ENCODE measurements at regions not wholly inside any gene's neighbourhood (a gene's known extent, or its start where the extent isn't known, plus 50 kb on each side); places are given as distances from the start of the nearest gene placed in this dataset.

DNA sequence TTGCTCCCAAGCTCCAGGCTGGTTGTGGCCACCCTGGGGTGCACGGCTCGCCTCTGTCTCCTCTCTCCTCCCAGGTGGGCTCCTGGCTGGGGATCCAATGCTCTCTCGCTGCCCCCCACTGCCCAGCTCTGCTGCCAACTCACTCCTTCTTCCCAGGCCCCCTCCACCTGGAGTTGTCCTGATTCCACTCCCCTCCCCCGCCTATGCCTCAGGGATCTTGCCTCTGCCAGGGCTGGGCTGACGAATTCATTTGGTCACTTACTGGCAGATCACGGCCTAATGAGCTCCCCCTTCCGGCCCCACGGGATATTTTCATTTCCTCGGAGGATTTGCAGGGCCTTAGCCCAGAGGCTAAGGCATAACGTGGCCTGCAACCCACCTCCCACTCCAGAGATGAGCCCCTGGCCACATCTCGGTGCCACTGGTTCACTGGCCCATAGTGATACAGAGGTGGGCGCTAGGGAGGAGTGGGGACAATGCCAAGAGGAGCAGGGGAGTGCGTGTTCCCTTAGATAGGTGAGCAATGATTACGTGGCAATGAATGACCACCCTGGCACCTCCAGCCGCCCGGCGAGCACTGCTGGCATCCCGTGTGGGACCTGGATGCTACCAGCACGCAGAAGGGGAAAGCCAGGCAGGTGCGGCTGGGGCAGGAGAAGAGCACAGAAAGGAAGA lies 344.6 kb upstream of the SHH start:
- intact Hi-C loops (cut with DNase I), result no loop called here
- no peak for DNase-seq (ENCODE audit: low spot score)

GRCh38 chr7:156155988-156156733 lies 343.9 kb upstream of the SHH start:
- no peak for DNase-seq (ENCODE audit: low spot score)
- intact Hi-C loops (cut with DNase I), result no loop called here

DNA sequence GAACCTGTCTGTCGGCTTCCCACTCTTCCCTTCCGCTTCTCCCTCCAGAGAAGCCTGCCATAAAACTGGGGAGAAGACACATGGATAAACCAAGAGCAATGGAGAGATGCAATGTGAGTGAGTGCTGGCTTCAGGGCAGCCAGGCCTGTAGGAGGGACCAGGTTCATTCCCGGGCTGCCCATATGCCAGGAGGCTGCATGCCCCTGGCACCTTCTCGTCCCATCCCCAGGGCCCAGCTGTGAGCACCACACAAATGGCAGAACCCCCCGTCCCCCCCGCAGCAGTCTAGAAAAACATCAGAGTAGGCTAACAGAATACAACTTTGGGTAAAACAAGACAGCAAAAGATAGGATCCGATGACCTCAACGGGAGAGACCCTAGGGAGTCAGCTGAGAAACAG lies 341.3 kb upstream of the SHH start:
- intact Hi-C loops (cut with DNase I), result no loop called here
- no peak for DNase-seq (ENCODE audit: low spot score)

DNA sequence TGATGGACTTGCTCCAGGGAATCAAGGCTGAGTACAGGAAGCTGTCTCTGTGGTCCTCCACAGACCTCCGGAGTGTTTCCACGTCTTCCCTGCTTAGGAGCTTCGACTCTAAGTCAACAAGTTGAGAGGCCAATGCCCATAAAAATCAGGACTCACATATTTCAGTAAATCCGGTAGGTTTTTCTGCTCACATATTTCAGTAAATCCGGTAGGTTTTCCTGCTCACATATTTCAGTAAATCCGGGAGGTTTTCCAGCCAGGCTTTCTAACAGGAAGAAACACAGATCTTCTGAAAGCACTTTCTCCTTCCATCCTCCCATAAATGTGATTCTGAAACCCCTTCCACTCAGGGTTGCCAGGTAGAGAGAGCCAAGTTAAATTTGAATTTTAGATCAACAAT lies 340.1 kb upstream of the SHH start:
- intact Hi-C loops (cut with DNase I), result no loop called here
- DNase-seq (ENCODE audit: low spot score), result no peak

DNA sequence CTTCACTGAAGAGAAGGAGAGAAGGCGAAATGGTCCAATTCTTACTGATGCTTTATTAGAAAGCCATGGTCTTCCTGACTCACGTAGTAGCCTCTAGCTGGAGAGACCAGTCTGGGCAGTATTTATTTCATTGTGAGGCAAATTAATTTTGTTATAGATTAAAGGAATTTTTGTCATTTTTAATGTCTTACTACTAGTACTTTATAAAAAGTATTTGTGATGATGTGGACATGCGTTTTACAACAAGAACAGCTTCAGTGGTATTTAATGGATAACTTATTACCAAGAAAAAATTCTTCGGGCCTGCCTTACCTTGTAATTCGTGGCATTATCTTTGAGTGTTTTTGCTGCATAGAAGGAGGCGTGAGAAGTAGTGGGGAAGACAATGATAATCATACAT lies 339.4 kb upstream of the SHH start:
- intact Hi-C loops (cut with DNase I), result no loop called here
- no peak for DNase-seq (ENCODE audit: low spot score)

DNA sequence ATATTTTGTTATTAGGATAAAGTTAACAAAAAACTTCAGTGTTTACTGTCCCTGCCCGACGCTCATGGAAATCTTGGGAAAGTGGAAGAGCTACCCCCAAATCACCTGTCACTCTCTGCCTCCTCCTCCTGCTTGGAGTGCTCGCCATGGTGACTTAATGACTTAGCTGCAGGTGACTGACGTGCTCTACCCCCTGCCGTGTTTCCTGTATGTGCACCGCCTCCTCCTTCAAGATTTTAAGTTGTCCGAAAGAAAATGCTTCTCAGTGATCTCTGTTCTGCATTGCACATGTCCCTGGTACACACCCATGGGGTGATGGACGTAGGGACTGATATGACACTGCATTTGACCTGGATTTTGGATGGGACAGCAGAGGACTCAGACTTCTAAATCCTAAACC lies 338.8 kb upstream of the SHH start:
- intact Hi-C loops (cut with DNase I), result no loop called here
- no peak for DNase-seq (ENCODE audit: low spot score)

- no peak for DNase-seq (ENCODE audit: low spot score)
- intact Hi-C loops (cut with DNase I), result no loop called here
These were observed 336.7 kb upstream of the SHH start for GRCh38 chr7:156148995-156149394.

GRCh38 chr7:156148547-156148946 lies 336.3 kb upstream of the SHH start:
- DNase-seq (ENCODE audit: low spot score), result no peak
- intact Hi-C loops (cut with DNase I), result no loop called here

DNA sequence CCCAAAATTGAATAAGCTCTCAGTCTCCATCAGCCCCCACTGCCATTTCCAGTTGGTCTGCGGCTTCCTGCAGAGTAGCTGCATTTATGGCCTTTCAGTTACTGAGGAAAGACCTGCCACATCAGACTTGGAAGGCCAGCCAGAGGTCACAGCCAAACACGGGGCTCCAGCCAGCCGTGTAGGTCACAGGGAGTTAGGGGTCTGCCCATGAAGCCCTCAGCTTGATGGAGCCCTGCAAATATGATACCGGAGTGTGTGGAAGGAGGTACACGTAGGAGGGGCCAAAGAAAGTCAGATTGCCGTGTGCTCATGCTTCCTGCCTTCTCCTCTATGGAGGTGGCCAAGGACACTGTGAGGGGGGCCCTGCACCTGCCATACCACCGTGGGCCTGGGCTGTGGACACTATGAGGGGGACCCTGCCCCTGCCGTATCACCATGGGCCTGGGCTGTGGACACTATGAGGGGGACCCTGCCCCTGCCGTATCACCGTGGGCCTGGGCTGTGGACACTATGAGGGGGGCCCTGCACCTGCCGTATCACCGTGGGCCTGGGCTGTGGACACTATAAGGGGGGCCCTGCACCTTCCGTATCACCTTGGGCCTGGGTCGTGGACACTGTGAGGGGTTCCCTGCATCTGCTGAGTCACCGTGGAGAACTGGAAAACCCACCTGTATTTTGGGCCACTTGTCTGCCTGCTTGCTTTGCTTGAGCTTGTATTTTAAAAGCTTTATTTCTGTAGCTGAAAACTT lies 335.7 kb upstream of the SHH start:
- intact Hi-C loops (cut with DNase I), result no loop called here
- DNase-seq (ENCODE audit: low spot score), result no peak

GRCh38 chr7:156147104-156147503 lies 334.8 kb upstream of the SHH start:
- DNase-seq (ENCODE audit: low spot score), result no peak
- intact Hi-C loops (cut with DNase I), result no loop called here

DNA sequence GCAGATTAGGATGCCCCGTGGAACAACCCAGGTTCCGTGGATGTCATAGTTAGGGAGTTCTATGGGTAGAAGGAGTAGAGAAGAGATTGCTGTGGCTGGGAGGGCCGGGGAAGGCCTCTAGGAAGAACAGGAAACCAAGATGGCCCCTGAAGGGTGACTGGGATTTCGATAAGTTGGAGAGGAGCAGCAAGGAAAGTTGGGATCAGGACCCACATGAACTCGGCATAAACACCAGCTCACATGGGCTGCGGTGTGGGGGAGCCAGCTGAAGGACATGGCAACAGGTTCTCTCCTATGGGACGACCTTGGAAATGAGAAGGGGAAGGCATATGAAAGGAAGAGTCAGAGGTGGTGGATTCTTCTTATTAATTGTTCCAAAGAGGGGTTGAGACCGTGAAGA lies 333.7 kb upstream of the SHH start:
- intact Hi-C loops (cut with DNase I), result no loop called here
- no peak for DNase-seq (ENCODE audit: low spot score)

DNA sequence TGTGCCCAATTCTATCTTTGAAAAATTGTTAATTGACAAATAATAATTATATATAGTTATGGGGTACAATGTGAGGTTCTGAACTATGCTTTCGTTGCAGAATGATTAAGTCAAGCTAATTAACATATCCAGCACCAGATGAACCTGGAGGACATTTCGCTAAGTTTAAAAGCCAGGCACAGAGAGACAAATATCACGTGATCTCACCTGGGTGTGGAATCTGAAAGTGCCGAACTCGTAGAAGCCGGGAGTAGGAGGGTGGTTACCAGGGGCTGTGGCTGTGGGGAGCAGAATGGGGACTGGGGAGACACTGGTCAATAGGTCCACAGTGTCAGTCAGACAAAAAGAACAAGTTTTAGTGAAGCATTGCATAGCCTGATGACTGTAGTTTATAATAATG lies 332.9 kb upstream of the SHH start:
- no peak for DNase-seq (ENCODE audit: low spot score)
- intact Hi-C loops (cut with DNase I), result no loop called here

- intact Hi-C loops (cut with DNase I), result no loop called here
- DNase-seq (ENCODE audit: low spot score), result no peak
These were observed 331.4 kb upstream of the SHH start for GRCh38 chr7:156143683-156144082.

DNA sequence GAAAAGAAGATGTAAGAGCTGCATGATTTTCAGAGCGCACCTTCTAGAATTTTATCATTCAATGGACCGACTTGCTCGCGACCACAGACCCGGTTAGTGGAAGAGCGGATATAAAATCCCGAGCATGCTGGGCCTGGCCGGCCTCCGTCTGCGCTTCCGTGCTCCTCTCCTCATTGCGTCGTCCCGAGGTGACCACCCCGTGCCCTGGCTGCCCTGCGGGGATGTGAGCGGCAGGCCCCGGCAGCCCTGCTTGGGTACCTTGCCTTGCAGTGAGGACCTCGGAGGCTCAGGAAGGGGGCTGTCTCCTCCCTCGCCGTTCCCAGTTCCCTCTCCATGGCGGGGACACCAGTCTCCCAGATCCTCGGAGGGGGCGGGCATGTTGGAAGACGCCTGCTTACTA lies 330.9 kb upstream of the SHH start:
- no peak for DNase-seq (ENCODE audit: low spot score)
- intact Hi-C loops (cut with DNase I), result no loop called here

DNA sequence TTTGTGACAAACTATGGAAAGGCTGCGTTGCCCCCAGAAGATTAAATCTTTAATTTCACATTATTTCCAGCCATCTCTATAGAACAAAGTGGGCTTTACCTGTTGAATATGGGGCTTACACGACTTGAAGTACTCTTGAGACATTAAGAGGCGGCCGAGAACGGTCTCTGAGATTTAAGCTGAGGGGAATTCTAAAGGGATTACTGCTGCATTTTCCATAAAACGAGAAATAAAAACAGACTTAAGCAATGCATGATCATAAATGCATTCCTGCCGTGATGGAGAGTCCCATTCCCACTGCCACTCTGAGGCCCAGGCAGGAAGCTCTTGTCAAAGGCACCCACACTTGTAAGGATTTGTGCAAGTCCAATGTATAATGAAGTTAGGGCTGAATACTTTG lies 329.7 kb upstream of the SHH start:
- no peak for DNase-seq (ENCODE audit: low spot score)
- intact Hi-C loops (cut with DNase I), result no loop called here

GRCh38 chr7:156140896-156141295 lies 328.6 kb upstream of the SHH start:
- no peak for DNase-seq (ENCODE audit: low spot score)
- intact Hi-C loops (cut with DNase I), result no loop called here

GRCh38 chr7:156140447-156140846 lies 328.2 kb upstream of the SHH start:
- intact Hi-C loops (cut with DNase I), result no loop called here
- no peak for DNase-seq (ENCODE audit: low spot score)

GRCh38 chr7:156139633-156140032 lies 327.4 kb upstream of the SHH start:
- intact Hi-C loops (cut with DNase I), result no loop called here
- no peak for DNase-seq (ENCODE audit: low spot score)

- intact Hi-C loops (cut with DNase I), result no loop called here
- DNase-seq (ENCODE audit: low spot score), result no peak
These were observed 326.8 kb upstream of the SHH start for GRCh38 chr7:156139112-156139511.

DNA sequence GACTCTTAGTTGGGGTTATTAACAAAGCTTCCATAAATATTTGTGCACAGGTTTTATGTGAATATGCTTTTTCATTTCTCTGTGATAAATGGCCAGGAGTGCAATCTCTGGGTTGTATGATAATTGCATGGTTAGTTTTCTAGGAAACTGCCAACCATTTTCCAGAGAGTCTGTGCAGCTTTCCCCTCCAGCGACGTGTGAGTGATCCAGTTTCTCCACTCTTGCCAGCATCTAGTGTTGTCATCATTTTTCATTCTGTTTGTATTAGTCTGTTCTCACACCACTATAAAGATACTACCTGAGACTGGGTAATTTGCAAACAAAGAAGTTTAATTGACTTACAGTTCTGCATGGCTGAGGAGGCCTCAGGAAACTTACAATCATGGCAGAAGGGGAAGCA lies 319.6 kb upstream of the SHH start:
- intact Hi-C loops (cut with DNase I), result no loop called here
- DNase-seq (ENCODE audit: low spot score), result no peak

GRCh38 chr7:156129522-156129921 lies 317.3 kb upstream of the SHH start:
- intact Hi-C loops (cut with DNase I), result no loop called here
- no peak for DNase-seq (ENCODE audit: low spot score)

Measured in posterior vena cava (tissue), 2 donors.